Memory B cell (primary cell): ENCODE measurements at regions not wholly inside any gene's neighbourhood (a gene's known extent, or its start where the extent isn't known, plus 50 kb on each side); places are given as distances from the start of the nearest gene placed in this dataset.
"Not testable (repeated sequence)": the region's sequence is repeated elsewhere in the genome, so short reads cannot be mapped to it uniquely, and the experiment has no call there.

Experiments used
- ATAC-seq: fragments of 150-1000 bp; cut with Tn5 transposase; 2 replicates; pipeline ENCODE4 v1.10.0; 2021; ENCODE audit warnings: low read depth, mild to moderate bottlenecking, moderate library complexity
- DNase-seq, 2 donors: peaks; one replicate each; pipeline ENCODE4 v3.0.0; 2022; ENCODE audit warnings: low spot score in 2 of 2
- H3K27ac Mint-ChIP-seq: one replicate; pipeline ENCODE4 v1.8.0; 2022; ENCODE audit warnings: mild to moderate bottlenecking, moderate library complexity, mixed read lengths
- H3K27me3 Mint-ChIP-seq: one replicate; pipeline ENCODE4 v1.8.0; 2022; ENCODE audit warnings: mixed read lengths
- H3K36me3 Mint-ChIP-seq: one replicate; pipeline ENCODE4 v1.8.0; 2022; ENCODE audit warnings: mild to moderate bottlenecking, mixed read lengths
- H3K4me1 Mint-ChIP-seq: one replicate; pipeline ENCODE4 v1.8.0; 2022; ENCODE audit warnings: mixed read lengths
- H3K4me3 Mint-ChIP-seq: one replicate; pipeline ENCODE4 v1.8.0; 2022; ENCODE audit warnings: mild to moderate bottlenecking, moderate library complexity, mixed read lengths
- H3K9me3 Mint-ChIP-seq: one replicate; pipeline ENCODE4 v1.8.0; 2022; ENCODE audit warnings: mixed read lengths

DNA sequence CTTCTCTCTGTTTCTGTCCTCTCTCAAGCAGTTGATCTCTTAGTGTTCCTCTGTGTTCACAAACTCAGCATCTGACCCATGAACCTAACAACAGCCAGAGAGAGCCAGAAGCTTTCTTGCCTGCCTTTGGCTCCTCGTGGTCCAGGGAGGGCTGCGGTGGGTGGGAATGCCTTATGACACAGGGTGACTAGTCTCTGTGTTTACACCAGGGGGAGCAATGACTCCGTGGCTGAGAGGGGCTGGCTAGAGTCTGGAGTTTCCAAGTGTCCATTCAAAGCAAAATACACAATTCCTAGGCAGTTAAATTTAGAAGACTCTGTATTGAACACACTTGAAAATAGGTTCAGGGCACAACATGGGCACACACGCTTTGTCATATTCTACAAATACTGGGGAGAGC, 370.0 kb upstream of the FRG2C start:
- no peak for DNase-seq
- Mint-ChIP-seq H3K4me3 (no peak overlapping the region), H3K4me1 (no peaks in the 10 kb centered on the region), H3K9me3 (peaks cover 10% of the 10 kb centered on the region), H3K27ac (no peak overlapping the region), H3K27me3 (no peaks in the 10 kb centered on the region), H3K36me3 (no peaks in the 10 kb centered on the region)
- ATAC-seq, result no peak

DNA sequence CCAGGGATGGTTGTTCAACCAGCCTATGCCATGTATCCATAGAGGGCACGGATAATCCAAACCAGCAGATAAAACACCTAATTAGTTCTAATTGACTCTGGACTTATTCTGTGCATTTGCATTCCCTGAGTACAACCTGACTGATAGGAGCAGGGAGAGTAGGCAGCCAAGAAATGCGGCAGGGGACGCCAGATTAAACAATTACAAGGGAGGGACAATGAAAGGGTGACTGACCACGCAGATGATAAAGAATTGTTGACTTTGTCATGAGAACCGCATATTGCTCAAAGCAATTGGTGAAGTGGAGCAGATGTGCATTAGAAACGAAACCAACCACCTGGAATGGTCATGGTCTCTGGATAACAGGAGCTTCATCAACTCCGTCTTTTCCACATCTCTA, 369.1 kb upstream of the FRG2C start:
- no peak for ATAC-seq
- DNase-seq, result no peak
- peaks cover 10% of the 10 kb centered on the region for H3K9me3 Mint-ChIP-seq
- H3K36me3 Mint-ChIP-seq, result no peaks in the 10 kb centered on the region
- no peaks in the 10 kb centered on the region for H3K4me1 Mint-ChIP-seq
- no peaks in the 10 kb centered on the region for H3K27me3 Mint-ChIP-seq
- no peak overlapping the region for H3K4me3 Mint-ChIP-seq
- no peak overlapping the region for H3K27ac Mint-ChIP-seq

DNA sequence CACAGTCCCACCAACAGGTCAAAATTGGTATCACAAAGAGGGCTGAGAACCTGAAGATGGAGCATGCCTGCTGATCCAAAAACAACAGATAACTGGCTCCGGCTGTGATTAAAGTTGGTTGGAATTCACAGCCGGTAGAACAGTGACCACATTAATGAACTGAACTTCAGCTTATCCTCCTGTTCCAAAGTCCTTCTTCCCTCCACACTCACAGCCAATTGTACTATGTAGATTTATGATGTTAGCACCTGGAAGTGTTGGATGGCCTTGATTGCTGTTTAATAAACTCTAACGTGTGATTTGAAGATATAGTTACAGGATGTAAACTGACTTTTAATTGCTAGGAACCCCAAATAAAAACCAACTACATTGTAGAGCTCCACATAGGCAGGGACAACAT, 367.3 kb upstream of the FRG2C start:
- H3K4me3 Mint-ChIP-seq, result no peak overlapping the region
- no peaks in the 10 kb centered on the region for H3K4me1 Mint-ChIP-seq
- H3K27ac Mint-ChIP-seq, result no peak overlapping the region
- DNase-seq (no peak), ATAC-seq (no peak)
- peaks cover 10% of the 10 kb centered on the region for H3K9me3 Mint-ChIP-seq
- H3K36me3 Mint-ChIP-seq, result no peaks in the 10 kb centered on the region
- no peaks in the 10 kb centered on the region for H3K27me3 Mint-ChIP-seq

DNA sequence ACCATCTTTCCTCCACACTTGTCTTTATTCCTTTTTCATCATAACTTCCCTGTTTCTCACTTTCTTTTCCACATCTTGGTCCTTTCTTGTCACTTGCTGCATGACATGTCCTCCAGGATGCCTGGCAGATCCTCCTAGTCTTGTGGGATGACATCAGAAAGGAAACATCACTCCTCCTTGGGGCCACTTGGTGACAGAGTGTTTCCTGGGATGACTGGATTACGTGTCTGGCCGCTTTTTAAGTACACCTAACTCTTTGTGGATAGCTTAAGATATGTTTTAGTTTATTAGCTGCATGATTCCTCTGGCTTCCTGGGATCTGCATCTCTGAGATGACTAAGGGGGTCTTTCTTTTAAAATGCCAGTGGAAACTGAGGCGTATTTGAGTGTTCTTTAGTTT, 363.5 kb upstream of the FRG2C start:
- Mint-ChIP-seq H3K27ac (no peak overlapping the region), H3K4me3 (no peak overlapping the region), H3K27me3 (no peaks in the 10 kb centered on the region), H3K9me3 (peaks cover 11% of the 10 kb centered on the region), H3K4me1 (no peaks in the 10 kb centered on the region), H3K36me3 (no peaks in the 10 kb centered on the region)
- DNase-seq, result no peak
- no peak for ATAC-seq

DNA sequence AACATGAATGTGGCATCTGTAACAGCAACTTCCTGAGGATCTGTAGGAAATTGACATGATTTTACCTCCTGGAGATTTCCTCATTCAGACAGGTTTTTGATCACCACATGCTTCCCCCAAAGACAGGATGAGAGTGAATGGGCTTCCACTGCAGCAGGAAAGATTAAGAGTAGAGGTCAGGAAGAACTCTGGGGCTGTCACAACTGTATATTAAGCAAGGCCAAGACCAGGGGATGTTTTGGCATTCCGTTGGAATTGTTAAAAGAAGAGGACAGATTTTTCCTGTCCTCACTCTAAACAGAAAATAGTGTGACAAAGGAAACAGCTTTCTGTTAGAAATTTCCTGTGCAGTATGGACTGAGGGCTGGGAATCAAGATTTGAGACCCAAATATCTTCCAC, 363.1 kb upstream of the FRG2C start:
- not testable (repeated sequence) for H3K4me1 Mint-ChIP-seq, DNase-seq, ATAC-seq, H3K27me3 Mint-ChIP-seq, H3K27ac Mint-ChIP-seq, H3K4me3 Mint-ChIP-seq, H3K36me3 Mint-ChIP-seq
- H3K9me3 Mint-ChIP-seq, result peaks cover 11% of the 10 kb centered on the region

DNA sequence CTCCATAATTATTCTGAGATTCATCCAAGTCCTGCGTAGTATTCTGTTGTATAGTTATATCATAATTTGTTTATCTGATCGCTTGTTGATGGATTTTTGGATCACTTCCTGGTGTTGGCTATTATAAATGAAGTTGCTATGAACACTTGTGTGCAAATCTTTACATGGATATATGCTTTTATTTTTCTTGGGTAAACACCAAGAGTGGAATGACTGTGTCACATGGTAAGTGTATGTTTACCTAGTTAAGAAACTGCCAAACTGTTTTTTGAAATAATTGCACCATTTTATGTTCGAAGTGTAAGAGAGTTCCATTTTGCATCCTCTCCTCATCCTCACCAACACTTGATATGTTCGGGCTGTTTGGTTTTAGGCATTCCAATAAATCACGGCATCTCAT, 360.4 kb upstream of the FRG2C start:
- H3K27ac Mint-ChIP-seq, result no peak overlapping the region
- no peaks in the 10 kb centered on the region for H3K27me3 Mint-ChIP-seq
- DNase-seq (no peak), ATAC-seq (no peak)
- peaks cover 5% of the 10 kb centered on the region for H3K9me3 Mint-ChIP-seq
- H3K36me3 Mint-ChIP-seq, result no peaks in the 10 kb centered on the region
- no peak overlapping the region for H3K4me3 Mint-ChIP-seq
- no peaks in the 10 kb centered on the region for H3K4me1 Mint-ChIP-seq

DNA sequence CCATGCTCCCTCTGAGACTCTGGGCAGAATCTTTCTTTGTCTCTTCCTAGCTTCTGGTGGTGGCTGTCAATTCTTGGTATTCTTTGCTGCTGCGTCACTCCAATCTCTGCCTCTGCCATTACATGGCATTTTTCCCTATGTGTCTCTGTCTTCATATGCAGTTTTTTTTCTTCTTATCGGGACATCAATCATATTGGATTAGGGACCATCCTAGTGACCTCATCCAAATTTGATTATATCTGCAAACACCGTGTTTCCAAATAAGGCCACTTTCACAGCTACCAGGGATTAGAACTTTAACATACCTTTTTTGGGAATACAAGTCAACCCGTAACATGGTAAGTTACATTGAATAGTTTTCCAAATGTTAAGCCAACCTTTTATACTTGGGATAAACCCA, 358.2 kb upstream of the FRG2C start:
- Mint-ChIP-seq H3K9me3 (peaks cover 5% of the 10 kb centered on the region), H3K36me3 (no peaks in the 10 kb centered on the region), H3K27me3 (peaks cover 2% of the 10 kb centered on the region), H3K4me3 (no peak overlapping the region), H3K27ac (no peak overlapping the region), H3K4me1 (no peaks in the 10 kb centered on the region)
- DNase-seq (no peak), ATAC-seq (no peak)

DNA sequence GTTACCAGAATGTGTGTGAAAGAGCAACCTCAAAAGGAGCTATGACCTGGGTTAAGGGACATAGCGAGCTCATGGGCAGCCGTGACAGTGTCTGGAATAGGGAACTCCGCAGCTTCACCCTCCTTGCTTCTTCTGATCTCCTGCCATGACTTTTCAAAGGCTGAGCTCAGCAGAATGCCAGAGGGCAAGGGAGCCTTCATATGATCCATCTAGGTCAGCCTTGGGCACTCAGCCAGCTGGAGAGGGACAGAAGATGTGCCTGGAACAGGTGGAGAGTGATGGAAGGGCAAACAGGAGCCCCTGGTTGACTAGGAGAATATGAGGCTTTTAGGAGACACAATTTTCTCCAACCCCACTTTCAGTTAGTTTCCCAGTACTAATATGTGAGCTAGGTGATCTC, 352.8 kb upstream of the FRG2C start:
- H3K4me1 Mint-ChIP-seq, H3K4me3 Mint-ChIP-seq, H3K27me3 Mint-ChIP-seq, H3K9me3 Mint-ChIP-seq, H3K36me3 Mint-ChIP-seq, DNase-seq, ATAC-seq, H3K27ac Mint-ChIP-seq: not testable (repeated sequence)

DNA sequence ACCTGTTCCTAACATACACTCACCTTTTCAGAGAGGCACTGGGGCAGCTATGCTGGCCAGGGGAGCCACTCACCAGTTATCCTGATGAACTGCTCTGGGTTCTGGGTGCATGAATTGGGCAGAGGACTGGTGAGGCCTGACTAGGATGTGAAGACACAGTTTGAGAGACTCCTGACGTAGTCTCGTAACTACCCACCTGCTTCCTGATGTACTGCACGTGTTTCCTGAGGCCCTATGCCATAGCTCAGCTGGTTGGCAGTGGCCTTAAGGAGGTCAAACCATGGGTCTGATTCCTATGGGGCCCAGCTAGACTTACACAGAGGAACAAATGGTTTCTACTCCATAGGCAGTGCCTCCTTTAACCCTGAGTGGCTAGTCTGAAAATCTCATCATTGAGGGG, 351.7 kb upstream of the FRG2C start:
- H3K9me3 Mint-ChIP-seq, H3K27me3 Mint-ChIP-seq, H3K27ac Mint-ChIP-seq, H3K4me1 Mint-ChIP-seq, H3K4me3 Mint-ChIP-seq, H3K36me3 Mint-ChIP-seq, ATAC-seq, DNase-seq: not testable (repeated sequence)

DNA sequence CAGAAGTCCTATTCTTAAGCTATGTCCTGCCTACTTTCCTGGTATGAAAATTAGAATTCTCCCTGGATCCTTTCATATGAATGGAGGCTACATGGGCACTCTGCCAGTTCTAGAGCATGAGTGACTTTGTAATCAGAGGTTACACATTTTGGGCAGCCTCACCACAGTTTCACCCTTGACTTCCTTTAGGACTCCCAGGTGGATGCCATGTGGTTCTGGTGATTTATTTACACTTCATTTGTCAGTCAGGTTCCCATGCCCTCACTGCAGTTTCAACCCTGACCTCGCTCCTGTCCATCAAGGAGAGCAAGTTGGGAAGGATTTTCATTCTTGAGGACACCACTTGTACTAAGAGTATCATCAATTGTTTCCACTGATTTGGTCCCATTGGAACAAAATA, 344.4 kb upstream of the FRG2C start:
- H3K4me1 Mint-ChIP-seq, H3K9me3 Mint-ChIP-seq, DNase-seq, H3K36me3 Mint-ChIP-seq, H3K27ac Mint-ChIP-seq, H3K4me3 Mint-ChIP-seq, H3K27me3 Mint-ChIP-seq, ATAC-seq: not testable (repeated sequence)

DNA sequence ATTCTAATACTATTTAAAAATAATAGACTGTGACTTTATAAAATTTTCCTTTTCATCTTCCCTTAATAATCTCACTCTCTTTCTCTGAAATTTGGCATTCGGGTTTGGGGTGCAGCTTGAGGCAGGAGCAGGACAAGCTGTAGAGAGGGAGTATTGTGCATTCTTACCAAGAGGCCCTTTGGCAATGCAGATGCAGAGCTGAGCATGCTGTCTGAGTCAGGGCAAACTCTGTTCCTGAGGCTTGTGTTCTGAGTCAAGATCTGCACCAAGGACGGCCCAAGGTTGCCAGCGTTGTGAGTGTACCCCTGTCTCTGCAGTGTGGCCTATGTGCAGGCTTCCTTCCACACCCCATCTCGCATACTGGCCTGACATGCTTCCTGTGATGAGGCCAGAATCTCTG, 343.8 kb upstream of the FRG2C start:
- DNase-seq (no peak), ATAC-seq (no peak)
- Mint-ChIP-seq H3K27ac (no peak overlapping the region), H3K4me1 (no peaks in the 10 kb centered on the region), H3K9me3 (no peaks in the 10 kb centered on the region), H3K27me3 (peaks cover 3% of the 10 kb centered on the region), H3K4me3 (no peak overlapping the region), H3K36me3 (no peaks in the 10 kb centered on the region)

DNA sequence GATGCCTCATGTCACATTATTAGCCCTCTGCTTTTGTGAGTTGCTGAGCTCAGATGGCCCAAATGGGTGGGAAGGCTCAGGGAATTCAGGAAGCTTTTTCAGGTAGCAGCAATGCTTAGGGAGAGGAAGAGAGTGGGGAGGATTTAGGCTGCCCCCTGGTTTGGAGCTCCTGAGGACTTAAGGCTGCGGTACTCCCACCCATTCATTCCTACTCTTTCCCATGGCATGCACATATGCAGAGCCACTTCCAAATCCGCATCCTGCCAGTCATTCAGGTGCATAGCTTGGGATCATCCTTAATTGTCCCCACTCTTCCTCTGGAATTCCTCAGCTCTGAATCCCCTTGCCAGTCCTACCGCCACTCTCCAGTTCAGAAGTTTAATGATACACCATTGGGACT, 343.1 kb upstream of the FRG2C start:
- H3K27ac Mint-ChIP-seq, result no peak overlapping the region
- H3K27me3 Mint-ChIP-seq, result peaks cover 3% of the 10 kb centered on the region
- DNase-seq (no peak), ATAC-seq (no peak)
- no peaks in the 10 kb centered on the region for H3K4me1 Mint-ChIP-seq
- no peaks in the 10 kb centered on the region for H3K9me3 Mint-ChIP-seq
- no peaks in the 10 kb centered on the region for H3K36me3 Mint-ChIP-seq
- no peak overlapping the region for H3K4me3 Mint-ChIP-seq

DNA sequence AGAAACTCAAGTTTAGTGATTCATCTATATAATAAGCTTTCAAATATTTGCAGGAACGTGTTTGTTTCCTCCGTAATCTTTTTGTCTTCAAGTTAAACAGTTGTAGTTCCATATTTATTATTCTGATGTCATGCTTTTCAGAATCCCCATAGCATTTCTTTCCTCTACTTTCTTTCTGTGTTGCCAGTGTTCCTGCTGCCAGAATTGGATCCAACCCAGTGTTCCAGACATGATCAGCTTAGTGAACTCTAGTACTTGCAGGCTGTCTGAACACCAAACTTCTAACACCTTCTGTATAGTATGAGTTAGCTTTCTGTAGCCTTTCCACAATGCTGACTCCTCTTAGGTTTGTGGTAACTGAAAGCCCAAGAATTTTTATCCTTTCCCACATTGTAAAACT, 340.2 kb upstream of the FRG2C start:
- ATAC-seq, DNase-seq, H3K36me3 Mint-ChIP-seq, H3K9me3 Mint-ChIP-seq, H3K4me3 Mint-ChIP-seq, H3K27me3 Mint-ChIP-seq, H3K4me1 Mint-ChIP-seq, H3K27ac Mint-ChIP-seq: not testable (repeated sequence)

DNA sequence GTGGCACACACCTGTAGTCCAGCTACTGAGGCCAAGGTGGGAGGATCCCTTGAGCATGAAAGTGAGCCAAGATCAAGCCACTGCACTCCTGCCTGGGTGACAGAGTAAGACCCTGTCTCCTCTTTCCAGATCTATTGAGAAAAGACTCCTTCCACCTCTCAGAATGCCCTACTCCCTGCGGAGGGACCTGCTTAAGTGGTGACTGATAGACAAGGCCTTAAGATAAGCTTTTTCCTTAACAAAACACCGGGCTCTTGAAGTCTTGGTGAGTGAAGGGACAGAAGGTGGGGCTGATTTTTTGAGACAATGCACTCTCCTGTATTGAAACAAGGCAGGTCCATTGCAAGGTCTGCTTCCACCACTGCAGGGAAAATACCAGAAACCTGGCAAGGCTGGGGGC, 338.4 kb upstream of the FRG2C start:
- Mint-ChIP-seq H3K27me3 (peaks cover 1% of the 10 kb centered on the region), H3K4me3 (no peak overlapping the region), H3K36me3 (no peaks in the 10 kb centered on the region), H3K27ac (no peak overlapping the region), H3K9me3 (no peaks in the 10 kb centered on the region), H3K4me1 (no peaks in the 10 kb centered on the region)
- no peak for DNase-seq
- ATAC-seq, result no peak

DNA sequence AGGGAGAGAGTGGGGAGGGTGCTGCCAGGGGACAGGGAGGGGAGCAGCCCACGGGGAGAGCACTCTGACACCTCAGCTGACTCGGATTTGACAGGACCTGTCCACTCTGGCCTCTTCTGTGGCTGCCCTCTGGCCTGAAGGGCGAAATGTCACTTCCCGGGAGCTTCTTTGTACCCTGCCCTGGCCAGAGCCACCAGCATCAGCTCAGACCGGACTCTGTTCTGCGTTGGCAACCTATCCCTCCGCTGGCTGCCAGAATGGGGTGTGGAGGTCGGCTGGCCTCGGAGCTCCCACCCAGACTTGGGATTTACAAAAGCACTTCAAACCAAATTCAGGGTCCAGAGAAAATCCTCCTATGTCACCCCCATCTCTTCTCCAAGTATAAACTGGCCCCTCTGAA, 336.7 kb upstream of the FRG2C start:
- no peak overlapping the region for H3K27ac Mint-ChIP-seq
- DNase-seq, result no peak
- H3K4me3 Mint-ChIP-seq, result no peak overlapping the region
- peaks cover 2% of the 10 kb centered on the region for H3K27me3 Mint-ChIP-seq
- no peaks in the 10 kb centered on the region for H3K4me1 Mint-ChIP-seq
- H3K36me3 Mint-ChIP-seq, result no peaks in the 10 kb centered on the region
- ATAC-seq, result no peak
- no peaks in the 10 kb centered on the region for H3K9me3 Mint-ChIP-seq
